ENCODE measurements at regions not wholly inside any gene's neighbourhood (a gene's known extent, or its start where the extent isn't known, plus 50 kb on each side); places are given as distances from the start of the nearest gene placed in this dataset.
A peak's percentile ranks its signal among the peaks of the same experiment; 100 is the strongest.

GRCh38 chr9:129414993-129415941, 205.6 kb downstream of the C9orf50 start:
- H3K9ac ChIP-seq (ENCODE audit: insufficient read depth, low read length), result no peak overlapping the region
- peak overlapping the region; percentile 98 for H3K27ac ChIP-seq (ENCODE audit: insufficient read depth, low read length)
- no peak overlapping the region for H2AFZ ChIP-seq (ENCODE audit: low read length)
- no peaks in the 10 kb centered on the region for H3K79me2 ChIP-seq (ENCODE audit: control insufficient read depth, insufficient read depth, low read length)
- TF ChIP-seq EZH2 (IDR thresholded peaks at IDR 0.05; ENCODE audit: low read length, missing control alignments), result no peak
- no peak for TF ChIP-seq CTCF (conservative IDR thresholded peaks at IDR 0.05 in 1 of 2, IDR thresholded peaks at IDR 0.05 in 1 of 2; ENCODE audit: low read depth in 1 of 2, low read length in 2 of 2)
- H3K4me1 ChIP-seq (ENCODE audit: control insufficient read depth, extremely low read depth, insufficient read depth, low read length), result peaks cover 17% of the 10 kb centered on the region
- no peak for DNase-seq (ENCODE audit: low read depth in 2 of 2)
- H3K9me3 ChIP-seq (ENCODE audit: control insufficient read depth, insufficient read depth, low read depth, low read length), result no peaks in the 10 kb centered on the region
- H3K4me2 ChIP-seq (ENCODE audit: extremely low read depth, insufficient read depth, low read length), result no peak overlapping the region
- H3K27me3 ChIP-seq (ENCODE audit: control insufficient read depth, insufficient read depth, low read length), result peaks cover 2% of the 10 kb centered on the region
- no peak overlapping the region for H3K4me3 ChIP-seq (replicated peaks in 1 of 4; ENCODE audit: control extremely low read depth in 1 of 4, insufficient read depth in 1 of 4, low read depth in 3 of 4, low read length in 4 of 4)
- no peaks in the 10 kb centered on the region for H4K20me1 ChIP-seq (ENCODE audit: control insufficient read depth, extremely low read depth, insufficient read depth, low read length)
- H3K36me3 ChIP-seq (ENCODE audit: control insufficient read depth, insufficient read depth, low read length), result no peaks in the 10 kb centered on the region

- H3K79me2 ChIP-seq (ENCODE audit: control insufficient read depth, insufficient read depth, low read length), result no peaks in the 10 kb centered on the region
- H3K4me1 ChIP-seq (ENCODE audit: control insufficient read depth, extremely low read depth, insufficient read depth, low read length), result peaks cover 17% of the 10 kb centered on the region
- no peak overlapping the region for H2AFZ ChIP-seq (ENCODE audit: low read length)
- peak overlapping the region; percentile 88 for H3K9ac ChIP-seq (ENCODE audit: insufficient read depth, low read length)
- peak overlapping the region; percentile 98 for H3K27ac ChIP-seq (ENCODE audit: insufficient read depth, low read length)
- no peaks in the 10 kb centered on the region for H3K36me3 ChIP-seq (ENCODE audit: control insufficient read depth, insufficient read depth, low read length)
- H3K27me3 ChIP-seq (ENCODE audit: control insufficient read depth, insufficient read depth, low read length), result no peaks in the 10 kb centered on the region
- H3K4me3 ChIP-seq (replicated peaks in 1 of 4; ENCODE audit: control extremely low read depth in 1 of 4, insufficient read depth in 1 of 4, low read depth in 3 of 4, low read length in 4 of 4), result peak overlapping the region in 1 of 4 experiments; percentile 59
- no peaks in the 10 kb centered on the region for H4K20me1 ChIP-seq (ENCODE audit: control insufficient read depth, extremely low read depth, insufficient read depth, low read length)
- peak; percentile 41 to 61 for DNase-seq (ENCODE audit: low read depth in 2 of 2)
- peak overlapping the region; percentile 20 for H3K4me2 ChIP-seq (ENCODE audit: extremely low read depth, insufficient read depth, low read length)
- TF ChIP-seq CTCF (conservative IDR thresholded peaks at IDR 0.05 in 1 of 2, IDR thresholded peaks at IDR 0.05 in 1 of 2; ENCODE audit: low read depth in 1 of 2, low read length in 2 of 2) (no peak), EZH2 (IDR thresholded peaks at IDR 0.05; ENCODE audit: low read length, missing control alignments) (no peak)
- H3K9me3 ChIP-seq (ENCODE audit: control insufficient read depth, insufficient read depth, low read depth, low read length), result no peaks in the 10 kb centered on the region
These were observed 206.4 kb downstream of the C9orf50 start for GRCh38 chr9:129414377-129414992.

All from fibroblast of lung (primary cell).